Tibial nerve (tissue), 4 donors: ENCODE measurements at regions not wholly inside any gene's neighbourhood (a gene's known extent, or its start where the extent isn't known, plus 50 kb on each side); places are given as distances from the start of the nearest gene placed in this dataset.

ENCODE experiments used
- DNase-seq, 2 donors: peaks; one replicate each; pipeline ENCODE4 v3.0.0-alpha.2; 2019; ENCODE audit warnings: low spot score in 2 of 2
- H3K27ac ChIP-seq, 4 donors: fragments of 200-600 bp; sonication (generic) in 3 of 4; one replicate each; pipeline ENCODE4 v1.5.1; 2017 to 2019; ENCODE audit warnings: mild to moderate bottlenecking in 1 of 4
- H3K27me3 ChIP-seq, 2 donors: fragments of 200-600 bp; sonication (generic) in 1 of 2; one replicate each; pipeline versions ENCODE4 v1.5.1 to v1.6.0; 2017 to 2019
- H3K36me3 ChIP-seq, 3 donors: fragments of 200-600 bp; sonication (generic); one replicate each; pipeline ENCODE4 v1.5.1; 2018 to 2019
- H3K4me1 ChIP-seq, 4 donors: fragments of 200-600 bp; sonication (generic) in 3 of 4; one replicate each; pipeline ENCODE4 v1.5.1; 2017 to 2019
- H3K4me3 ChIP-seq, 4 donors: fragments of 200-600 bp; sonication (generic) in 3 of 4; one replicate each; pipeline ENCODE4 v1.5.1; 2017 to 2019; ENCODE audit warnings: mild to moderate bottlenecking in 1 of 4, moderate library complexity in 1 of 4
- H3K9me3 ChIP-seq, 4 donors: fragments of 200-600 bp; sonication (generic) in 3 of 4; one replicate each; pipeline ENCODE4 v1.5.1; 2017 to 2019
- CTCF ChIP-seq, 5 experiments: fragments of 200-600 bp in 3 of 5; fragments of 450-650 bp in 2 of 5; sonication (generic) in 3 of 5; IDR thresholded peaks; one replicate each; pipeline ENCODE4 v1.5.1; 2016 to 2019; ENCODE audit warnings: antibody characterized with exemption in 5 of 5, mild to moderate bottlenecking in 3 of 5, moderate library complexity in 2 of 5
- EP300 ChIP-seq, 2 donors: sonication (generic); formaldehyde crosslinking; IDR thresholded peaks; one replicate each; pipeline ENCODE4 v1.6.1; 2017; ENCODE audit warnings: antibody characterized with exemption in 2 of 2, mild to moderate bottlenecking in 1 of 2
- POLR2A ChIP-seq, 2 donors: fragments of 450-650 bp; IDR thresholded peaks; one replicate each; pipeline ENCODE4 v1.6.1; 2017; ENCODE audit warnings: antibody characterized with exemption in 2 of 2, mild to moderate bottlenecking in 2 of 2, moderate library complexity in 2 of 2
- WGBS, 2 donors: methylation state at CpG; one replicate each; pipeline ENCODE4 v1.1.5; 2018; 5-methylcytosine and 5-hydroxymethylcytosine counted together

- Histone ChIP-seq H3K4me3 (no peak overlapping the region), H3K4me1 (no peaks in the 10 kb centered on the region), H3K27me3 (no peaks in the 10 kb centered on the region), H3K9me3 (no peaks in the 10 kb centered on the region), H3K27ac (no peak overlapping the region), H3K36me3 (no peaks in the 10 kb centered on the region)
- DNase-seq: no peak
- 84 to 90% methylated on average over 3 of the region's 3 CpGs for WGBS, 2 donors
- TF ChIP-seq EP300 (IDR thresholded peaks at IDR 0.05): no peak
- TF ChIP-seq POLR2A (IDR thresholded peaks at IDR 0.05): no peak
- TF ChIP-seq CTCF (IDR thresholded peaks at IDR 0.05): no peak
These were observed 651.0 kb downstream of the NR2F1-AS1 start for GRCh38 chr5:92930057-92930456.

- Histone ChIP-seq H3K27ac (no peak overlapping the region), H3K9me3 (no peaks in the 10 kb centered on the region), H3K4me1 (no peaks in the 10 kb centered on the region), H3K4me3 (no peak overlapping the region), H3K27me3 (no peaks in the 10 kb centered on the region), H3K36me3 (no peaks in the 10 kb centered on the region)
- no peak for TF ChIP-seq CTCF (IDR thresholded peaks at IDR 0.05)
- DNase-seq: no peak
- 47 to 69% methylated on average over 4 of the region's 4 CpGs for WGBS, 2 donors
These were observed 653.7 kb downstream of the NR2F1-AS1 start for GRCh38 chr5:92927291-92927778.

- Histone ChIP-seq H3K36me3 (no peaks in the 10 kb centered on the region), H3K27me3 (no peaks in the 10 kb centered on the region), H3K9me3 (no peaks in the 10 kb centered on the region), H3K4me3 (no peak overlapping the region), H3K4me1 (no peaks in the 10 kb centered on the region), H3K27ac (no peak overlapping the region)
- no peak for TF ChIP-seq POLR2A (IDR thresholded peaks at IDR 0.05)
- no peak for TF ChIP-seq CTCF (IDR thresholded peaks at IDR 0.05)
- 57 to 65% methylated on average over 1 of the region's 1 CpG for WGBS, 2 donors
- no peak for DNase-seq
These were observed 657.1 kb downstream of the NR2F1-AS1 start for GRCh38 chr5:92923885-92924284.

- TF ChIP-seq CTCF (IDR thresholded peaks at IDR 0.05) (no peak), POLR2A (IDR thresholded peaks at IDR 0.05) (no peak), EP300 (IDR thresholded peaks at IDR 0.05) (no peak)
- no peaks in the 10 kb centered on the region for H3K27me3 ChIP-seq
- no peak overlapping the region for H3K27ac ChIP-seq
- H3K4me3 ChIP-seq: no peak overlapping the region
- H3K36me3 ChIP-seq: no peaks in the 10 kb centered on the region
- 81 to 97% methylated on average over 5 of the region's 5 CpGs for WGBS, 2 donors
- no peak for DNase-seq
- no peaks in the 10 kb centered on the region for H3K9me3 ChIP-seq
- no peaks in the 10 kb centered on the region for H3K4me1 ChIP-seq
These were observed 658.6 kb downstream of the NR2F1-AS1 start for GRCh38 chr5:92922231-92922967.

- DNase-seq: no peak
- no peak for TF ChIP-seq EP300 (IDR thresholded peaks at IDR 0.05)
- no peak for TF ChIP-seq CTCF (IDR thresholded peaks at IDR 0.05)
- TF ChIP-seq POLR2A (IDR thresholded peaks at IDR 0.05): no peak
- WGBS, 2 donors: 44 to 52% methylated on average over 2 of the region's 2 CpGs
- Histone ChIP-seq H3K27me3 (no peaks in the 10 kb centered on the region), H3K4me3 (no peak overlapping the region), H3K36me3 (no peaks in the 10 kb centered on the region), H3K9me3 (no peaks in the 10 kb centered on the region), H3K27ac (no peak overlapping the region), H3K4me1 (peaks cover 0 to 14% (median 0%) of the 10 kb centered on the region in 4 donors)
These were observed 664.0 kb downstream of the NR2F1-AS1 start for GRCh38 chr5:92917044-92917443.
